Activated CD4-positive, alpha-beta T cell treated with anti-CD3 and anti-CD28 coated beads, Interleukin-2, amount 10 ng/mL, durations not matched to agents 24 days and 14 days (primary cell): ENCODE measurements at regions not wholly inside any gene's neighbourhood (a gene's known extent, or its start where the extent isn't known, plus 50 kb on each side); places are given as distances from the start of the nearest gene placed in this dataset.

ENCODE experiments used
- DNase-seq: peaks from one replicate; pipeline ENCODE4 v3.0.0; 2022
- H3K27ac Mint-ChIP-seq: one replicate; pipeline ENCODE4 v1.8.0; 2022; ENCODE audit warnings: mild to moderate bottlenecking, mixed read lengths
- H3K27me3 Mint-ChIP-seq: one replicate; pipeline ENCODE4 v1.8.0; 2022; ENCODE audit warnings: mixed read lengths
- H3K36me3 Mint-ChIP-seq: one replicate; pipeline ENCODE4 v1.8.0; 2022; ENCODE audit warnings: low read depth, mild to moderate bottlenecking, mixed read lengths
- H3K4me1 Mint-ChIP-seq: one replicate; pipeline ENCODE4 v1.8.0; 2021; ENCODE audit warnings: mixed read lengths
- H3K4me3 Mint-ChIP-seq: one replicate; pipeline ENCODE4 v1.8.0; 2022; ENCODE audit warnings: mild to moderate bottlenecking, moderate library complexity, mixed read lengths
- H3K9me3 Mint-ChIP-seq: one replicate; pipeline ENCODE4 v1.8.0; 2021; ENCODE audit warnings: mixed read lengths
- intact Hi-C: fragments of 100-400 bp; cut with micrococcal nuclease; formaldehyde crosslinking; loops from one replicate; pipeline ENCODE4 v1.15.1; 2023

- Mint-ChIP-seq H3K36me3 (no peaks in the 10 kb centered on the region), H3K4me3 (no peak overlapping the region), H3K4me1 (no peaks in the 10 kb centered on the region), H3K9me3 (peaks cover 25% of the 10 kb centered on the region), H3K27me3 (no peaks in the 10 kb centered on the region), H3K27ac (no peak overlapping the region)
- no peak for DNase-seq
- intact Hi-C loops = no loop called here
These were observed 1080.1 kb upstream of the RBFOX1 start for GRCh38 chr16:6252541-6252940.

GRCh38 chr16:6250511-6250910, 1082.1 kb upstream of the RBFOX1 start:
- Mint-ChIP-seq H3K4me1 (no peaks in the 10 kb centered on the region), H3K27me3 (no peaks in the 10 kb centered on the region), H3K36me3 (no peaks in the 10 kb centered on the region), H3K9me3 (peaks cover 13% of the 10 kb centered on the region), H3K27ac (no peak overlapping the region), H3K4me3 (no peak overlapping the region)
- intact Hi-C loops = no loop called here
- DNase-seq = no peak

GRCh38 chr16:6249863-6250262, 1082.8 kb upstream of the RBFOX1 start:
- Mint-ChIP-seq H3K4me3 (no peak overlapping the region), H3K27ac (no peak overlapping the region), H3K36me3 (no peaks in the 10 kb centered on the region), H3K27me3 (no peaks in the 10 kb centered on the region), H3K9me3 (peaks cover 9% of the 10 kb centered on the region), H3K4me1 (no peaks in the 10 kb centered on the region)
- no peak for DNase-seq
- intact Hi-C loops = no loop called here

- H3K27me3 Mint-ChIP-seq = no peaks in the 10 kb centered on the region
- intact Hi-C loops = no loop called here
- H3K9me3 Mint-ChIP-seq = peaks cover 7% of the 10 kb centered on the region
- no peak for DNase-seq
- no peaks in the 10 kb centered on the region for H3K4me1 Mint-ChIP-seq
- no peak overlapping the region for H3K27ac Mint-ChIP-seq
- H3K36me3 Mint-ChIP-seq = no peaks in the 10 kb centered on the region
- H3K4me3 Mint-ChIP-seq = no peak overlapping the region
These were observed 1084.4 kb upstream of the RBFOX1 start for GRCh38 chr16:6248199-6248598.

GRCh38 chr16:6247775-6248174, 1084.9 kb upstream of the RBFOX1 start:
- no peak for DNase-seq
- H3K36me3 Mint-ChIP-seq = no peaks in the 10 kb centered on the region
- no peak overlapping the region for H3K4me3 Mint-ChIP-seq
- intact Hi-C loops = no loop called here
- H3K9me3 Mint-ChIP-seq = peaks cover 4% of the 10 kb centered on the region
- H3K4me1 Mint-ChIP-seq = no peaks in the 10 kb centered on the region
- H3K27me3 Mint-ChIP-seq = no peaks in the 10 kb centered on the region
- no peak overlapping the region for H3K27ac Mint-ChIP-seq

- intact Hi-C loops = no loop called here
- Mint-ChIP-seq H3K4me3 (no peak overlapping the region), H3K9me3 (peaks cover 4% of the 10 kb centered on the region), H3K4me1 (no peaks in the 10 kb centered on the region), H3K27me3 (no peaks in the 10 kb centered on the region), H3K27ac (no peak overlapping the region), H3K36me3 (no peaks in the 10 kb centered on the region)
- no peak for DNase-seq
These were observed 1085.5 kb upstream of the RBFOX1 start for GRCh38 chr16:6247150-6247549.

GRCh38 chr16:6246266-6246665, 1086.4 kb upstream of the RBFOX1 start:
- no peak overlapping the region for H3K4me3 Mint-ChIP-seq

GRCh38 chr16:6232056-6232455, 1100.6 kb upstream of the RBFOX1 start:
- Mint-ChIP-seq H3K4me1 (no peaks in the 10 kb centered on the region), H3K27ac (no peak overlapping the region), H3K36me3 (no peaks in the 10 kb centered on the region), H3K27me3 (no peaks in the 10 kb centered on the region), H3K4me3 (no peak overlapping the region), H3K9me3 (peaks cover 5% of the 10 kb centered on the region)
- intact Hi-C loops = no loop called here
- DNase-seq = no peak

More at GRCh38 chr16:6246266-6246665, 1086.4 kb upstream of the RBFOX1 start:
- Mint-ChIP-seq H3K27me3 (no peaks in the 10 kb centered on the region), H3K27ac (no peak overlapping the region), H3K36me3 (no peaks in the 10 kb centered on the region), H3K4me1 (no peaks in the 10 kb centered on the region), H3K9me3 (peaks cover 4% of the 10 kb centered on the region)
- intact Hi-C loops = no loop called here
- no peak for DNase-seq

GRCh38 chr16:6231398-6231797, 1101.2 kb upstream of the RBFOX1 start:
- H3K4me1 Mint-ChIP-seq = no peaks in the 10 kb centered on the region
- DNase-seq = no peak
- no peaks in the 10 kb centered on the region for H3K27me3 Mint-ChIP-seq
- H3K9me3 Mint-ChIP-seq = peaks cover 3% of the 10 kb centered on the region
- no peaks in the 10 kb centered on the region for H3K36me3 Mint-ChIP-seq
- intact Hi-C loops = no loop called here
- no peak overlapping the region for H3K4me3 Mint-ChIP-seq
- H3K27ac Mint-ChIP-seq = no peak overlapping the region

- Mint-ChIP-seq H3K4me3 (no peak overlapping the region), H3K36me3 (no peaks in the 10 kb centered on the region), H3K4me1 (no peaks in the 10 kb centered on the region), H3K27me3 (no peaks in the 10 kb centered on the region), H3K27ac (no peak overlapping the region), H3K9me3 (peaks cover 3% of the 10 kb centered on the region)
- no peak for DNase-seq
- intact Hi-C loops = no loop called here
These were observed 1103.5 kb upstream of the RBFOX1 start for GRCh38 chr16:6229186-6229585.

GRCh38 chr16:6218855-6219254, 1113.8 kb upstream of the RBFOX1 start:
- Mint-ChIP-seq H3K9me3 (peaks cover 10% of the 10 kb centered on the region), H3K27me3 (no peaks in the 10 kb centered on the region), H3K36me3 (no peaks in the 10 kb centered on the region), H3K4me1 (no peaks in the 10 kb centered on the region), H3K4me3 (no peak overlapping the region), H3K27ac (no peak overlapping the region)
- DNase-seq = no peak
- intact Hi-C loops = no loop called here

GRCh38 chr16:6216836-6217235, 1115.8 kb upstream of the RBFOX1 start:
- Mint-ChIP-seq H3K27ac (no peak overlapping the region), H3K27me3 (no peaks in the 10 kb centered on the region), H3K9me3 (peaks cover 10% of the 10 kb centered on the region), H3K4me3 (no peak overlapping the region), H3K36me3 (no peaks in the 10 kb centered on the region), H3K4me1 (no peaks in the 10 kb centered on the region)
- no peak for DNase-seq
- intact Hi-C loops = no loop called here

- no peak overlapping the region for H3K4me3 Mint-ChIP-seq
- intact Hi-C loops = no loop called here
These were observed 1114.0 kb upstream of the EEF2KMT start for GRCh38 chr16:6211644-6212043.

GRCh38 chr16:6209355-6209930, 1111.8 kb upstream of the EEF2KMT start:
- Mint-ChIP-seq H3K4me3 (no peak overlapping the region), H3K27ac (no peak overlapping the region), H3K36me3 (no peaks in the 10 kb centered on the region), H3K27me3 (no peaks in the 10 kb centered on the region), H3K9me3 (no peaks in the 10 kb centered on the region), H3K4me1 (no peaks in the 10 kb centered on the region)
- no peak for DNase-seq
- intact Hi-C loops = no loop called here

More at GRCh38 chr16:6211644-6212043, 1114.0 kb upstream of the EEF2KMT start:
- Mint-ChIP-seq H3K36me3 (no peaks in the 10 kb centered on the region), H3K4me1 (no peaks in the 10 kb centered on the region), H3K27ac (no peak overlapping the region), H3K9me3 (peaks cover 6% of the 10 kb centered on the region), H3K27me3 (no peaks in the 10 kb centered on the region)
- no peak for DNase-seq

- Mint-ChIP-seq H3K27ac (no peak overlapping the region), H3K4me3 (no peak overlapping the region), H3K27me3 (no peaks in the 10 kb centered on the region), H3K9me3 (peaks cover 5% of the 10 kb centered on the region), H3K4me1 (no peaks in the 10 kb centered on the region), H3K36me3 (no peaks in the 10 kb centered on the region)
- intact Hi-C loops = no loop called here
- DNase-seq = no peak
These were observed 1110.0 kb upstream of the EEF2KMT start for GRCh38 chr16:6207580-6207979.
